ENCODE measurements at regions not wholly inside any gene's neighbourhood (a gene's known extent, or its start where the extent isn't known, plus 50 kb on each side); places are given as distances from the start of the nearest gene placed in this dataset.
"Not testable (repeated sequence)": the region's sequence is repeated elsewhere in the genome, so short reads cannot be mapped to it uniquely, and the experiment has no call there.

DNA sequence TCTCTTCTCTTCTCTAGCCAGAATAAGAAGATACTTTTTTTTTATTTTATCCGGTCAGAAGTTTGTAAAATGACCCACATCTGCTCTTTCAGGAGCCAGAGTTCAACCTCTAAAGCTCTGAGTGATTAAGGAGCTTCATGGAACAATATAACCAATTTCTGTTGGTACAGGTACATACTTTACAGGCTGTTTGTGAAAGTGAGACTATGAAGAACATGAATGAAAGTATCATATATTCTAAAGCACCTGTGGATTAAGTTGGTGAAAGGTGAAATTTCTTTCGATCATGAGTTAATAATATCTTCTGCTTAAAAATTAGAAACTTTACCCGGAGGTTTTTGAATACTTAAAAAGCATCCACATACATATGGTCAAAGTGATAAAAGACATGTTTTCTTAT lies 65.2 kb downstream of the DMRT2 start:
- no peak for ATAC-seq

DNA sequence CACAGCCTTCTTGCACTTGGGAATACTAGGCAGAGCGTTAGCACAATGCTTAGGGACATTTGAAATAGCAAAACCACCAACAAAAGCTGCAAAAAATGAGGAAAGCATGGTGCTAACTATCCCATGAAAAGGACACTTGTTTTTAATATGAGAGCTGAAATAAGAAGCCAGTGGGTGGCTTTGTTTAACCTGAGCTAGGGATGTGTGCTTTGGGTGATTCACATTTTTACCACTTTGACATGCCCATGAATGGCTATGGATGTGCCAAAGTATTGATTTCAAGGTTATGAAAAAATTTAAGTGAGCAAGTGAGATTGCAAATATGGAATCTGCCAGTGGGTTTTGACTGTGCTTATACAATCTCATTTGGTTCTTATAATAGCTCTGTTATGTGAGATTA lies 67.3 kb downstream of the DMRT2 start:
- no peak for ATAC-seq

DNA sequence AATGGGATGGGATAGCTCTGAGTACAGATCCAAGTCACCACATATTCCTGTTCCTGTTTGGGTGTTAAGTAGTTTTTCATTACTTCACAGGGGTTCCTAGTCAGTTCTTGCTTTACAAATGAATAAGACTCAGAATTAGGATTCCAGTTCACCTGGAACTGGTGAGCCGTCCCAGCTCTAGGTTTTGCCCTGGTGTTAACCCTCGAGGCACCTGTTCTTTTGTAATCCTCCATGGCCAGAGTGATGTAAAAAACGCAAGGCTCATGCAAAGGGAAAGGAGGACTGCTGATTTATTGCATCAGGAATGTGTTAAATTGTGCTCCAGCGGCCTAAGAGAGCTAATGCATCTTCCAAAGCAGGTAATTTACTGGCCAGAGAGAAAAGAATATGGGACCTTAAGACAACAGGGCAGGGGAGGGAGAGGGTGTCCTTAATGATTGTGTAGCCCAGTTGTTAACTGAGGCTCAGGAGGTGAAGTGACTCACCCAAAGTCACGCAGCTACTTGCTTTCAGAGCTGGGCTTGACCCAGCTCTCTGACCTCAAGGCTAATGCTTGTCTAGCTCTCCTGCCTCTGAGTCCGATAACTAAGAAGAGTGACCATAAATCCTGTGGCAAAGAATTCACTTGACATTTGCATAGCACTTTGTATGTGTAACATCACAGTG lies 70.5 kb downstream of the DMRT2 start:
- ATAC-seq, result no peak

DNA sequence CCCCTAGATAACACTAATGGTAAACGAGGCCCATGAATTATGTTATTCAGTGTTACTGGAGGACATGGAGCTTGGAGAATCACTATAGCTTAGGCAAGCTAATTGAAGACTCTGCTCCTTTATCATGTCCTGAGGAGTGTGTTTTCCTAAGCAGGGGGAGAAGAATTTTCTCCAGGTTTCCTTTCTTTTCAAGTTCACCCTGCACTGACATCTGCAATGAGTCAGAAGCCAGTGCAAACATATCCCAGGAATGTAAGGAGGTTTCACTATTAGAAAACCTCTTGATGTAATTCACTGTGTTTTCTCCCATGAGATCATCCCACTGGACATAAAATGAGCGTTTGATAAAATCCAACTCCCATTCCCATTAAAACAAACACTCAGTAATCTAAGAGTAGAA lies 75.6 kb downstream of the DMRT2 start:
- no peak for ATAC-seq

DNA sequence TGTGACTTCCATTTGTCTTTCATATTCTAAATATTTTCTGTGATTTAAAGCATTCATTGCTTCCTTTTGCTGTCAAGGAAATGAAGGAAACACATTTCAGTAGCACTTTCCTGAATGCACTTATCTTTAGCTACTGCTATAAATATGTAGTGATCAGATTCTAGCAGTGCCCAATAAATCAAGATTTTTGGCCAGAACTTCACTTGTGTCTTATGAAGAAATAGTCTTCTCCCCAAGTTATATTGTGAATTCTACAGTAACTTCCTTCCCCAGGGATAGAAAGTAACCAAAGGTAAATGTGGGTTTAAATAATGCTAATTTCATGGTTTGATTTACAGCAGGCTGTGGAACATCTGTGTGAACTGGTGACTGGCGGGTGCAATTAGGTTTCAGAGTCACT lies 77.9 kb downstream of the DMRT2 start:
- no peak for ATAC-seq

DNA sequence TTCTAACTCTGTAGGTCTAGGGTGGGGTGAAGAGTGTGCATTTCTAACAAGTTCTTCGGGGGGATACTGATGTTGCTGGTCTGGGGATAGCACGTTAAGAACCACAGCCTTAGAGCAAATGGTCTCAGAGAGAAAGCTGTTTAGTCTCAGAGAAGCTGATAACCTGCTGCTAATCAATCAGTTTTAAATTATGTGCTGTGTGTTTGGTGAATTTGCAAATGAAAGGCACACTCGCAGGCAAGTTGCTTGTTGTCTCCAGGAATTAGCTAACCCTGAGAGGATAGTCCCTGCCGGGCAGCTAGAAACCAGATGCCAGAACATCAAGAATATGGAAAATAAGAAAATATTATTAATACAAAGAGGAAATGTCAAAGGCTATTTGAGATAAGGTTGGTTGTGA lies 79.2 kb downstream of the DMRT2 start:
- ATAC-seq, result no peak

DNA sequence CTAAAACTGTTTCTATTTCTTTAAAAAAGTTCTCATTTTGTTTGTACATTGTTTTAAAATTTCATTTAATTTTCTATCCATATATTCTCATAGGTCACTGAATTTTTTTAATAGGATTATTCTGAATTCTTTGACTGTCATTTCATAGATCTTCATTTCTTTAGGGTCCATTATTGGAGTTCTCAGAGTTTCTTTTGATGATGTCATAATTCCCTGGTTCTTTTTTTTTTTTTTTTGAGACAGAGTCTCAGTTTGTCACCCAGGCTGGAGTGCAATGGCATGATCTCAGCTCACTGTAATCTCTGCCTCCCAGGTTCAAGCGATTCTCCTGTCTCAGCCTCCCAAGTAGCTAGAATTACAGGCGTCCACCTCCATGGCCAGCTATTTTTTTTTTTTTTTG lies 89.9 kb downstream of the DMRT2 start:
- no peak for ATAC-seq

DNA sequence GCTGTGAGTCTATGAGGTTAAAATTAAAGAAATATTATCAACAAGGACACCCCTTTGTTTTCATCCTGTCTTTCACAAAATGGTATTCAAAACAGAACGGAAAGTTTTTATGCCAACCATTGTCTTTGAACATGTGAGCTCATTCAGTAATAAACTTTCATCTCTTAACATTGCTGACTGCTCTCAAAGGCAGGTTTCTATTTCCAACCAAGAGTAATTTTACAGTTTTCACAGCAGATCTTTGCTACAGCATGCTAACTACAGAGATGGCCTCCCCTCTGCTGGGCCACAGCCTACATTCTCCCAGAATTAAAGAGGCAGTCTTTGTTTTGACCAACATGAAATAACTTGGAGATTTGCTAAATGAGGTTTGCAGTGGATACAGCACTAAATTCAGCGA lies 101.5 kb downstream of the DMRT2 start:
- no peak for ATAC-seq

DNA sequence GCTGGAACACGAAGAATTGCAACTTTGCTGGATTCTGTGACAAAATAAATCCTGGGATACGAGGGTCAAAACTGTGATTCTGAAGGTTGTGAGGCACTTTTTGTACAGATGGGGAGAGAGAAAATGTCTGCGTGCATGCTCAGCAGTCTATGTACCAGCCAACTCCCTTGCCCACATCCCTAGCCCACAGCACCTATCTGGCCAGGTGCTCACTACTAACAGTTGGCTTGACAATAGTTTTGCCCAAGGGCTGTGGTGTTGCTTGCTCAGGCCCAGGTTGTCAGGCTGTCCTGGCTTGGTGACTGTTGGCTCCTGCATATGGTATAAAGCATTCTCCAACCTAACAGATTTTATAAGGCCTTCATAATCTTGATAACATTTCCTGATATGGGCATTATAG lies 102.0 kb downstream of the DMRT2 start:
- no peak for ATAC-seq

DNA sequence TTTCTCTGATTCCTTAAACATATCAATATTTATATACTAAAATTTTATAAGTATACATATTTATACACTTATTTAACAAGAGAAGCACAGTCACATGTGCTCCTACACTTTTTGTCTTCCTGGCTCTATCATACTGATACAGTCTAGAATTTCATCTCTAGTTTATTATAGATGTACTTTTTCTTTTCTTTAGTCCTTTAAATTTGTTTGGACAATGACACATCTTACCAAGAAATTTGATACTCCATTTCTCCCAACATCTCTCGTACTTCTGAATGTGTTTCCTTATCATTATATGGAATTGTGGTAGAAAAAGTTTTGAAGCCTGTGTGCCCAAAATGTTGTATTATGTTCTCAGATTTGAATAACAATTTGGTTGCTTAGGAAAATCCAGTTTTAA lies 104.6 kb downstream of the DMRT2 start:
- ATAC-seq, result no peak

DNA sequence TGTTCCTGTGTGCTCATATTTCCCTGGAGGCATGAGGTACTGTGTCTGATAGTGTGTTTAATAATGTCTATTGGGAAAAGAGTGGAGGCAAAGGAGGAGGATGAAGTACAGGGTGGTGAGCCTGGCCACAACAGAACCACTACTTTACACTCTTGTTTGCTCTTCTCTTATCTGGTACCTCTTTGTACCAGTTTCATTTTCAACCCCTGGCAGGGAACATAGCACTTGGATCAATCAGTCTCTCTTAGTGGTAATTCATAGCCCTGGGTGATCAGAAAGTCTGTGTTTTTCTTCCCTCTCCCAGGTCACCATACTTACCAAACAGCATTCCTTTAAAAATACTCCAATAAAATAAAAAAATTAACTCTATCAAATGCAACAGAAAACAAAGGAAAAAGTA lies 105.4 kb downstream of the DMRT2 start:
- no peak for ATAC-seq

DNA sequence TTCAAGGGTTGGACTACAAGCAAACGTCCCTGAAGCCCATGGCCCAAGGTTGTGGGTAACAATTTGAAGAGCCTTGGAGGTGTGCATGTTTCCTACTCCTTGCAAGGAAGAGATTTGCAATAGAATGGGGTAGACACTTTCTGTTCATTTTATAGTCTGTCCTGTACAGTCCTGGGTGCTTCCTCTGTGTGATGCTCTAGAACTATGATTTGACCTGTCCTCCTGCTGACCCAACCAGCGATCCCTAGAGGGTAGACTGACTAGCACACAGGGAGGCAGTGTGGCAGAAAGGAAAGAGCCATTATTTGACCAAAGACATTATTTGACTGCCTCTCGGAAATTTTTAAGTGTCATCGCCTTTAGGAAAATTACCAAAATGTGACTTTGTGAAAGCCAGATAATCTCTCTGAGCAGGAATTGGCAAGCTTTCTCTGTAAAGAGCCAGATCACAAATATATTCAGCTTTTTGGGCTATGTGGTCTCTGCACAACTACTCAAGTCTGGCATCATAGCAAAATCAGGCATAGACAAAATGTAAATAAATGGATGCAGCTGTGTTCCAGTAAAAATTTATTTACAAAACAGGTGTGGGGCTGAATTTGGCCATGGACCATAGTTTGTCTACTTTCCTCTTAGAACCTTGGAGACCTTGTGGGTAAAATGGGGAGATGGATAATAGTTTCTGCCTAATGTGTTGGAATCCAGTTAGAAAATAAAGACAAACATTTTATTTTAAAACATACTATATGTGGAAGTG lies 106.8 kb downstream of the DMRT2 start:
- no peak for ATAC-seq

DNA sequence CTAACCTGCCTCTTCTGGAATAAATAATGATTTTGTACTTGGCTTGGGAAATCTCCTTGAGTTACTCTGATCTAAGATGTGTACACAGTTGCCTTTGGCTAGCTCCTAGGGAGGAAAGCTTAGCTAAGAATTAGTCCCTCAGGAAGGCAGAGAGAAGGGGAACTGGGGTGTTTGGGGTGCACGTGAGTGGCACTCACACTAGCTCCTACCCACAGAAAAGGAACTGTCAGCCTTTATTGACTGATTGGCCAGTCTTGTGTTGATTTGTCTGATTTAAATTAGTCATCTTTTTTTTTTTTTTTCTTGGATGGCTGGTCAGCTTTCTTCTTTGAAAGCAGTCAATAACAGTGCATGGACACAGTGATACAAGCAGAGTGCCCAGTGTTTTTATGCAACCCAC lies 107.7 kb downstream of the DMRT2 start:
- no peak for ATAC-seq

DNA sequence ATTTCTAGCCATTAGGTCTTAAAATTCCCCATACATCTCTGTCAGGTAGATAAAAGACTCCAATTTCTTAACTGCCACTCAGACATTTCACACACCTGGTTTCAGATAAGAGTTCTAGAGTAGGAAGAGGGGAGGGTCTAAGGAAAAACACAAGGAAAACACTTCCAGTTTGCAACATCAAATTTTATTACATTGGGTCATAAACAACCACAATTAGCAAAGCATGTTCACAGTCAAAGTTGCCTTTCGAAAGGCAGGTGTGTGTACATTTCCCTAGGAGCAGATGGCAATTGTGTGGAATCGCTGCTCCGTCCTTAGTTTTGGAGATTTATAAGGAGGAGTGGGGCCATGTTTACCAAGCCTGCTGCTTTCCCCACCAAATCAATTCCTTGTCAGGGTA lies 120.8 kb downstream of the DMRT2 start:
- ATAC-seq, result no peak

DNA sequence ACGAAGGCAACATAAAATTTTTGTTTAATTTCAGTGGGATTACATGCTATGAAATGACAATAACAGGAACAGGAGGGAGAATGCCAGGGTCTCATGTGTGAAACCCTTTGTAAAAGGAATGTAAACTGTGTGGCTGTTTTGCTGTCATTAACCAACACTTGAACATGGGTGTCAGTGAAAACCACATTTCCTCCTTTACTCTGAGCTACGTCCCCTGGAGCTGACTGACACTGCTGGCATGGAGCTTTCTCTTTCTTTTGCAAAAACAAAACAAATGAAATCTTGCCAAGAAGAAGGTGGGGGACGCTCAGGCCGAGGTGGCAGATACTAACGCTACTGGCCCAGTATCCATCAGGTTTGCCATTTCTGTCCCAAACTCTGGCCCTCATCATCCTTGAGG lies 121.4 kb downstream of the DMRT2 start:
- ATAC-seq, result no peak

DNA sequence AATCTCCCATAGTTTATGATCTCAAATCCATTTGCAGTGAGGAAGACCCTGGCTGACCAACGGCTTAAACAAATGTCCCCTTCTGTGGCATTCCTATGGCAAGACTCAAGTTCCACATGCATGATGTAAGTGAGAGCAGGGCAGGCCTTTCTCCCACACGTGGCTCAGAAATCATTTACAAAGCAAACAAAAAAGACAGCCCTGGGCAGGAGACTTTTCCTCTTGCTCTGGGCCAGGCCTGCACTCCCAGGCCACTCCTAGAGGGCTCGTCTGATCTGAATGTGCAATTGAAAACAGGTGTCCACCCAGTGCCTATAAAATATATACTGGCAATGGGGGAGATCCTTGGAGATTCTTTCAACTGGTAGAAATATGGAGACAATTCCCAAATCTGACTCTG lies 123.1 kb downstream of the DMRT2 start:
- no peak for ATAC-seq

DNA sequence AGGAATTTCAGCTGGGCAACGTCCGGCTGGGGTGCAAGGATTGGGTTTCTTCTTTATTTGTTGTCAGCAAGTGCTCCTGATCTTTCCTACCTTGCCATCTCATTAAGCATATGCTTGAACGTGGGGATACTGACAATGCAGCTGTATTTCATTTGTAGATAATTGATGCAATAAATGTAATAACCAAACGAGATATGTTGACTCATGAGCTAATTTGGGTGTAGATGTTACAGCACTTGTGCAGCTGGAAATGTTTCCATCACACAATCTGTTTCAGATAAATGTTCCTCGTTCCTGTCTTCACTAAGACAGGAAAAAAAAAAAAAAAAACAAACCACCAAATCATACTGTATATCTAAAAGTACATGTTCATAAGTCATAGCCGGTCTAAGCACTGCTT lies 123.8 kb downstream of the DMRT2 start:
- no peak for ATAC-seq

DNA sequence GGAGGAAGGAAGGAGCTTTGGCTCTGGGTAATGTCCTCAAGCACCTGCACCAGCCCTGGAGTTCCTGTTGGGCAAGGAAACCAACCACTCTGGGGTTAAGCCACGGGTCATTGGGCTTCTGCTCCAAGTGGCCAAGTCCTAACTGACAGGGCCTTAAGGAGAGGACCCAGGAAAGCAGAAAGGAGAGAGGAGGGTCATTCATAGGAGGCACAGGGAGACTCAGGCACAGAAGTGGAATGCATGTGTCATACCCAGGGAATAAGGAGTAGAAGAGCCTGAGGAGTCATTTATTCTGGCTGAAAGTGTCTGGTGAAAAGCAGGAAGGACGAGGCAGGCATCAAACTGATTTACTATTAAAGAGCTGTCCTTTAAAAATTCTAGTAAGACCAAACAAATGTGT lies 129.2 kb downstream of the DMRT2 start:
- no peak for ATAC-seq

DNA sequence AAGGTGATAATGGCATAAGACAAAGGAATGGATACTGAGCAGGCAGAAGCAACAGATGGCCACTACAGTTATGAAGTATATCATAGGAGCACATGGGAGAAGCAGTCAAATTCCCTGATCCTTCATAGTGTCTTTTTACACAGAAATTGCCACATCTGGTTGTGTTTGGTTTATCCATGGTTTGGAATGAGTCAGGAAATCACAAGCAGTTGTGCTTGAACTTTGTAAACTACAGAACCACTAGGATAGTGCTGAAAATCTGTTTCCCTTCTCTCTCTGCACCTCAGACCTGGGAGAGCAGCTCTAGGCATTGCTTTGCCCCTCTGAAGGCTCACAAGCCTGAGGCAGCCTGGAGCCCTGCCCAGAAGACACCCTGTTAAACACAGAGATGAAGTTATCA lies 134.0 kb downstream of the DMRT2 start:
- no peak for ATAC-seq

DNA sequence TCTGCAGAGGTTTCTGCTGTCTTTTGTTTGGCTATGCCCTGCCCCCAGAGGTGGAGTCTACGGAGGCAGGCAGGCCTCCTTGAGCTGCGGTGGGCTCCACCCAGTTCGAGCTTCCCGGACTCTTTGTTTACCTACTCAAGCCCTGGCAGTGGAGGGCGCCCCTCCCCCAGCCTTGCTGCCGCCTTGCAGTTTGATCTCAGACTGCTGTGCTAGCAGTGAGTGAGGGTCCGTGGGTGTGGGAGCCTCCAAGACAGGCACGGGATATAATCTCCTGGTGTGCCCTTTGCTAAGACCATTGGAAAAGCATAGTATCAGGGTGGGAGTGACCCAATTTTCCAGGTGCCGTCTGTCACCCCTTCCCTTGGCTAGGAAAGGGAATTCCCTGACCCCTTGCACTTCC lies 137.0 kb downstream of the DMRT2 start:
- not testable (repeated sequence) for ATAC-seq

DNA sequence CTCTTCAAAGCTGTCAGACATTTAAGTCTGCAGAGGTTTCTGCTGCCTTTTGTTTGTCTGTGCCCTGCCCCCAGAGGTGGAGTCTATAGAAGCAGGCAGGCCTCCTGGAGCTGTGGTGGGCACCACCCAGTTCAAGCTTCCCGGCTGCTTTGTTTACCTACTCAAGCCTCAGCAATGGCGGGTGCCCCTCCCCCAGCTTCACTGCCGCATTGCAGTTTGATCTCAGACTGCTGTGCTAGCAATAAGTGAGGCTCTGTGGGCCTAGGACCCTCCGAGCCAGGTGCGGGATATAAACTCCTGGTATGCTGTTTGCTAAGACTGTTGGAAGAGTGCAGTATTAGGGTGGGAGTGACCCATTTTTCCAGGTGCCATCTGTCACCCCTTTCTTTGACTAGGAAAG lies 145.5 kb downstream of the DMRT2 start:
- not testable (repeated sequence) for ATAC-seq

DNA sequence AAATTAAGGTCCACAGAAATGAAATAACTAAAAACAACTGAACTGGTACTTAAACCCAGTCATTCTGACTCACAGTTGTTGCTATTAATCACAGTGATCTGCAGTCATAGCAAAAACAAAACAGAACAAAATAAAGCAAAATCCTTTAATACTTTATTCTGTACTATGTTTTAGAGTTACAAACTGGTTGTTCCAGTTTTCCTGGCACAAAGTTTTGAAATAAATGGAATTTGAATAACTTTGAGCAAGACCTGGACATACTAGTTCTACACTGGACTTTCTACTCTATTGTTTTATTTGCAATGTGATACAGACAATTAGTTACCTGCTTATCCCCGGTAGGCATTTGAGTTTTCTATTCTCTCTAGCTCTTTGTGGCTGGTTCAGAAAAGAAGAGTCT lies 147.9 kb downstream of the DMRT2 start:
- ATAC-seq, result no peak

DNA sequence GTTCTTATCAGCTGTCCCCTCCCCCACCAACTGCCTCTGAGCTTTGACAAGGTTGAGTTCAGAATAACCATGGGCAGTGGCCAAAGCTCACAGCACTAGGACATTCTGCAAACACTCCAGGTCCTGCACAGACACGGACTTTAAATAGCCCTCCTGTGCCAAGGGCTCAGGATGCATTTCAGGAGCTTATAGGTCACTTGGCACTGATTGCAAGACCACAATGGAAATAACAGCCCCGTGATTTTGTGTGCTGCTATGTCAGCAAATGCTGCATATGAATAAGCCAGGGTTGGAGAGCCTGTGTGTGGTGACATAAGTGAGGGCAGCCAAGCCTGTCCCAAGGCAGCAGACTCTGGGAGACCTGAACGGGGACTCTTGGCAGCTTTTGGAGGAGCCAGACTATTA lies 150.7 kb downstream of the DMRT2 start:
- ATAC-seq, result no peak

DNA sequence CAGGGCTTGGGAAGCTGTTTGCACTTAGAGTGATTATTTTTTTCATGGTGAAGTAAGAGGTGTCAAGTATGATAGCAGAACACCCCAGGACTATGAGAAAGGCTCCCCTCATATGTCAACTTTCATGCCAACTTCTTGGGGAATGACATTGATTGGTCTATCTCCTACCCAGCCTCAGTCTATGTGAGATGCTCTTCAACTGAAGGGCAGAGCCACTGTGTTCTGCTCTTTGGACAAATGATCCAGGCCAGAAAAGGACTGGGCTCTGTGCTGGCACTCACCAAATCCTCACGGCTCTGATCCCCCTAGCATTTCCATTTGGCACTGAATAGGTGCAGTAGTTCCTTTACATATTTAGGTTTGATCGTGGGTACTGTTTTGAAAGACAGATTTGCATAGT lies 151.1 kb downstream of the DMRT2 start:
- no peak for ATAC-seq

DNA sequence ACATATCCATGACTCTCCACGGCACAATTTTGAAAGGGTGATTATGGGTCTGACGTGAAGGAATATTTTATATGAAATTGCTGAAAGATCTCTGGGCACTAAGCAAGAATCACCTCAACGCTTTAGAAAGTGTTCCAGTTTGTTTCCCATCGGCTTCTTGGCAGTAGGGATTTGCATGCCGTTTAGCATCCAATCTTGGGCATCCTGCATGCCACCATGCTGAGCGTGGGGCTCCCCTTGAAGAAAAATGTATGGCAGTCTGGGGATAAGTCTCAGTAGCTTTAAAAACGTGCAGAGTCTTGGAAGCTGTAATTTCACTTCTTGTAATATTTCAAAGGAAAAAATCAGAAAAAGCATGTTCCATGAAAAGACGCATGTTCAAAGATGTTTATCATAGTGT lies 151.7 kb downstream of the DMRT2 start:
- ATAC-seq, result no peak

All from activated CD4-positive, CD25-positive, alpha-beta regulatory T cell treated with anti-CD3 and anti-CD28 coated beads, Interleukin-2, amount 50 U/mL, for 24 hours (primary cell).